NCI-H1092 treated with DMSO at 0.1 percent for 48 hours (cell line): ENCODE measurements at regions not wholly inside any gene's neighbourhood (a gene's known extent, or its start where the extent isn't known, plus 50 kb on each side); places are given as distances from the start of the nearest gene placed in this dataset.
"Not testable (repeated sequence)": the region's sequence is repeated elsewhere in the genome, so short reads cannot be mapped to it uniquely, and the experiment has no call there.

Source experiments
- DNase-seq: peaks from one replicate; lab custom pipeline; 2025; lab: John Stamatoyannopoulos, UW

- DNase-seq, result peak; percentile 62
Observed at GRCh38 chr14:38405851-38406635, 150.2 kb upstream of the CLEC14A start.

- no peak for DNase-seq
Observed at GRCh38 chr14:38404616-38405015, 148.7 kb upstream of the CLEC14A start.

GRCh38 chr14:38404100-38404541 is 148.2 kb upstream of the CLEC14A start:
- no peak for DNase-seq

- no peak for DNase-seq
Observed at GRCh38 chr14:38400751-38401150, 144.9 kb upstream of the CLEC14A start.

- DNase-seq, result no peak
Observed at GRCh38 chr14:38399652-38400051, 143.8 kb upstream of the CLEC14A start.

- DNase-seq, result no peak
Observed at GRCh38 chr14:38394767-38395166, 138.9 kb upstream of the CLEC14A start.

GRCh38 chr14:38394064-38394463 is 138.2 kb upstream of the CLEC14A start:
- no peak for DNase-seq

- DNase-seq, result no peak
Observed at GRCh38 chr14:38391334-38391733, 135.4 kb upstream of the CLEC14A start.

- DNase-seq, result no peak
Observed at GRCh38 chr14:38389681-38390080, 133.8 kb upstream of the CLEC14A start.

GRCh38 chr14:38387821-38388220 is 131.9 kb upstream of the CLEC14A start:
- DNase-seq, result no peak

- no peak for DNase-seq
Observed at GRCh38 chr14:38385836-38386235, 129.9 kb upstream of the CLEC14A start.

- DNase-seq, result no peak
Observed at GRCh38 chr14:38385343-38385742, 129.4 kb upstream of the CLEC14A start.

GRCh38 chr14:38384741-38385140 is 128.8 kb upstream of the CLEC14A start:
- no peak for DNase-seq

GRCh38 chr14:38367922-38368321 is 112.0 kb upstream of the CLEC14A start:
- no peak for DNase-seq

- no peak for DNase-seq
Observed at GRCh38 chr14:38366374-38366773, 110.5 kb upstream of the CLEC14A start.

- no peak for DNase-seq
Observed at GRCh38 chr14:38363217-38363616, 107.3 kb upstream of the CLEC14A start.

- DNase-seq, result no peak
Observed at GRCh38 chr14:38357557-38357956, 101.7 kb upstream of the CLEC14A start.

GRCh38 chr14:38355473-38355872 is 99.6 kb upstream of the CLEC14A start:
- not testable (repeated sequence) for DNase-seq

- no peak for DNase-seq
Observed at GRCh38 chr14:38350102-38350501, 94.2 kb upstream of the CLEC14A start.

GRCh38 chr14:38342803-38343202 is 86.9 kb upstream of the CLEC14A start:
- no peak for DNase-seq

- no peak for DNase-seq
Observed at GRCh38 chr14:38339696-38340095, 83.8 kb upstream of the CLEC14A start.

- no peak for DNase-seq
Observed at GRCh38 chr14:38336298-38336697, 80.4 kb upstream of the CLEC14A start.

- no peak for DNase-seq
Observed at GRCh38 chr14:38330275-38330674, 74.4 kb upstream of the CLEC14A start.

- no peak for DNase-seq
Observed at GRCh38 chr14:38329246-38329645, 73.4 kb upstream of the CLEC14A start.
